ENCODE measurements at regions not wholly inside any gene's neighbourhood (a gene's known extent, or its start where the extent isn't known, plus 50 kb on each side); places are given as distances from the start of the nearest gene placed in this dataset.

DNA sequence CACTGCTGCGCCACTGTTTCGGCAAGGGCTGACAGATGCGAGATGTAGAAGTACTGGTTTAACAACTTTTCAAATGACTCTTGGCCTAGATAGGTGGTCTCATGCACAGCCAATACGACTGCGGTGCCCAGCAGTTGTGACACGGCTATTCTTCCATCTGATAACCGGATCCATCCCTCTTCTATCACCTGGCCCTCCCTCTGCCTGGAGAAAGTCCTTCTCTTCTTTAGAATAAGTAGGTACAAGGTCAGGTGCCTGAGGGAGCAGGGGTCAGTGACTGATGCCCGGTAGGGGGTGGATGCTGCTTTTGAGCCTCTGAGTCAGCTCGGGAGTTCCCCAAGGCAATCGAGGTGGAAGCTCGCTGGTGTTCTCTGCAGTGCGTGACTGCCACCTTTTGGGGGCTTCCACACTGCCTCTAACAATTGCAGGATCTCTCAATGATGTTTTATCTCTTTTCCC, 166.8 kb upstream of the GRIK2 start:
- Histone ChIP-seq H2BK15ac (ENCODE audit: low read depth, low read length) (no peak overlapping the region), H3K79me1 (ENCODE audit: insufficient read depth, low read depth, low read length, poor library complexity, severe bottlenecking) (no peaks in the 10 kb centered on the region), H3K14ac (ENCODE audit: insufficient read depth, low read length) (no peak overlapping the region), H2AFZ (ENCODE audit: low read length) (no peak overlapping the region), H2BK20ac (ENCODE audit: low read depth, low read length, poor library complexity, severe bottlenecking) (no peak overlapping the region), H4K8ac (replicated peaks; ENCODE audit: insufficient read length, low read depth, low read length) (no peak overlapping the region), H3K4me2 (ENCODE audit: insufficient read depth, insufficient read length, low read length) (no peak overlapping the region), H3K9ac (ENCODE audit: extremely low read depth, insufficient read length, low read length) (no peak overlapping the region), H3K27me3 (ENCODE audit: insufficient read depth, low read length) (no peaks in the 10 kb centered on the region), H3K4ac (ENCODE audit: low read depth, low read length) (no peak overlapping the region), H3T11ph (ENCODE audit: low read length) (no peak overlapping the region), H3K9me3 (ENCODE audit: control insufficient read depth, low read depth, low read length) (peaks cover 6% of the 10 kb centered on the region), H2BK5ac (ENCODE audit: insufficient read length, low read length) (no peak overlapping the region), H3K23ac (ENCODE audit: insufficient read length, low read depth, low read length) (no peak overlapping the region), H2BK120ac (ENCODE audit: low read depth, low read length, poor library complexity, severe bottlenecking) (no peak overlapping the region), H3K23me2 (ENCODE audit: insufficient read length, low read depth, low read length, poor library complexity, severe bottlenecking) (no peaks in the 10 kb centered on the region), H3K18ac (ENCODE audit: insufficient read length, low read depth, low read length) (no peak overlapping the region), H2AK5ac (ENCODE audit: insufficient read length, low read length) (no peak overlapping the region), H4K91ac (ENCODE audit: insufficient read length, low read depth, low read length) (no peak overlapping the region), H3K27ac (ENCODE audit: insufficient read length, low read depth, low read length) (no peak overlapping the region), H4K20me1 (ENCODE audit: control insufficient read depth, insufficient read depth, insufficient read length) (peaks cover 2% of the 10 kb centered on the region), H3K79me2 (ENCODE audit: insufficient read depth, low read length) (no peaks in the 10 kb centered on the region), H3K4me1 (ENCODE audit: insufficient read depth, low read length) (no peaks in the 10 kb centered on the region), H2BK12ac (ENCODE audit: insufficient read length, low read depth, low read length) (no peak overlapping the region), H3K56ac (ENCODE audit: insufficient read length, low read depth, low read length) (no peak overlapping the region), H4K5ac (ENCODE audit: insufficient read length, low read depth, low read length) (no peak overlapping the region)
- Mint-ChIP-seq H3K4me1 (peaks cover 6 to 7% of the 10 kb centered on the region in 2 experiments), H3K36me3 (ENCODE audit: insufficient read depth in 1 of 3, low read depth in 3 of 3) (peaks cover 4 to 11% (median 6%) of the 10 kb centered on the region in 3 experiments), H3K27ac (no peak overlapping the region; a peak in 1 of 7 replicates), H3K4me3 (no peak overlapping the region), H3K9me3 (peaks cover 9 to 19% of the 10 kb centered on the region in 2 experiments), H3K27me3 (ENCODE audit: low read depth) (no peaks in the 10 kb centered on the region)
- peak; percentile 90 for DNase-seq
- WGBS (ENCODE audit: extremely low coverage, insufficient read length, low lambda C conversion rate), result no CpG with 5 or more reads among the region's 12 CpGs
- TF ChIP-seq CTCF (conservative IDR thresholded peaks at IDR 0.05), result peak; percentile 87

Measured in H9 (cell line).